ENCODE measurements at regions not wholly inside any gene's neighbourhood (a gene's known extent, or its start where the extent isn't known, plus 50 kb on each side); places are given as distances from the start of the nearest gene placed in this dataset.

GRCh38 chr13:63161219-63161618, 1745.6 kb upstream of the PCDH20 start:
- ChIA-PET POLR2A (no interaction called here), CTCF (no interaction called here)
- DNase-seq (ENCODE audit: extremely low spot score): no peak
- TF ChIP-seq CTCF (IDR thresholded peaks at IDR 0.05; ENCODE audit: control extremely low read depth, extremely low read depth, low read depth, missing control alignments): no peak

- no peak for DNase-seq (ENCODE audit: extremely low spot score)
- ChIA-PET CTCF (no interaction called here), POLR2A (no interaction called here)
- no peak for TF ChIP-seq CTCF (IDR thresholded peaks at IDR 0.05; ENCODE audit: control extremely low read depth, extremely low read depth, low read depth, missing control alignments)
Measured at GRCh38 chr13:63156816-63157215, 1741.2 kb upstream of the PCDH20 start.

GRCh38 chr13:63149375-63149774, 1733.7 kb upstream of the PCDH20 start:
- TF ChIP-seq CTCF (IDR thresholded peaks at IDR 0.05; ENCODE audit: control extremely low read depth, extremely low read depth, low read depth, missing control alignments): no peak
- no peak for DNase-seq (ENCODE audit: extremely low spot score)
- POLR2A ChIA-PET: no interaction called here
- CTCF ChIA-PET: no interaction called here

- no peak for DNase-seq (ENCODE audit: extremely low spot score)
- CTCF ChIA-PET: interaction anchor here (1.6 kb wide), 1 partner anchor 12 kb away, joined by 5 read pairs; no protein-coding TSS in a partner anchor
- no peak for TF ChIP-seq CTCF (IDR thresholded peaks at IDR 0.05; ENCODE audit: control extremely low read depth, extremely low read depth, low read depth, missing control alignments)
- POLR2A ChIA-PET: no interaction called here
Measured at GRCh38 chr13:63139277-63139676, 1723.6 kb upstream of the PCDH20 start.

- no peak for TF ChIP-seq CTCF (IDR thresholded peaks at IDR 0.05; ENCODE audit: control extremely low read depth, extremely low read depth, low read depth, missing control alignments)
- ChIA-PET POLR2A (no interaction called here), CTCF (no interaction called here)
- DNase-seq (ENCODE audit: extremely low spot score): no peak
Measured at GRCh38 chr13:63129995-63130394, 1714.3 kb upstream of the PCDH20 start.

GRCh38 chr13:63128716-63129115, 1713.1 kb upstream of the PCDH20 start:
- DNase-seq (ENCODE audit: extremely low spot score): no peak
- CTCF ChIA-PET: no interaction called here
- no peak for TF ChIP-seq CTCF (IDR thresholded peaks at IDR 0.05; ENCODE audit: control extremely low read depth, extremely low read depth, low read depth, missing control alignments)
- POLR2A ChIA-PET: no interaction called here

- ChIA-PET POLR2A (no interaction called here), CTCF (no interaction called here)
- TF ChIP-seq CTCF (IDR thresholded peaks at IDR 0.05; ENCODE audit: control extremely low read depth, extremely low read depth, low read depth, missing control alignments): peak; percentile 24
- DNase-seq (ENCODE audit: extremely low spot score): no peak
Measured at GRCh38 chr13:63124863-63125262, 1709.2 kb upstream of the PCDH20 start.
